ENCODE measurements at regions not wholly inside any gene's neighbourhood (a gene's known extent, or its start where the extent isn't known, plus 50 kb on each side); places are given as distances from the start of the nearest gene placed in this dataset.
"Not testable (repeated sequence)": the region's sequence is repeated elsewhere in the genome, so short reads cannot be mapped to it uniquely, and the experiment has no call there.

DNA sequence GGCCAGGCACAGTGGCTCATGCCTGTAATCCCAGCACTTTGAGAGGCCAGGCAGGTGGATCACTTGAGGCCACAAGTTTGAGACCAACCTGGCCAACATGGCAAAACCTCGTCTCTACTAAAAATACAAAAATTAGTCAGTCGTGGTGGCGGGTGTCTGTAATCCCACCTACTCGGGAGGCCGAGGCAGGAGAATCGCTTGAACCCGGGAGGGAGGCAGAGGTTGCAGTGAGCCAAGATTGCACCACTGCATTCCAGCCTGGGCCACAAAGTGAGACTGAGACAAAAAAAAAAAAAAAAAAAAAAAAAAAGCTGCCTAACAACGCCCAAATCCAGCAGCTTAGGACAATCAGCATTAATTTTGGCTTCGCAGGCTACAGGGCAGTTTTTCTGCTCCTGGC lies 167.1 kb downstream of the GOSR1 start:
- not testable (repeated sequence) for DNase-seq (ENCODE audit: low read depth in 4 of 4, low spot score in 1 of 4)

DNA sequence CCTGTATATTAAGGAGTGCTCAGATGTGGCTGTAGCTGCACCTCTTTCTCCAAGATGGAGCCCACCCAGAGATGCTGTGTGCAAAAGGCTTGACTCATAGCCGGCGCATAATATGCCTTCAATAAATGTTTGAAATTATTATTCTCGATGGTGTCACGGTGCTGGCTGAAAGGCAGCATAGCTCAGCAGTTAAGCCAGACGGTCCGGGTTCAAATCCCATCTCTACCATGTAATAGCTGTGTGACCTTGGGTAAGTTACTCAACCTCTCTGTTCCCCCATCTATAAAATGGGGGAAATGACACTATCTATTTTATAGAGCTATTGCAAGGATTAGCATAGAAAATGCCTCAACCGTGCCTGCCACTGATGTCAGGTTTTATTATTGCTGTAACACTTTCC lies 164.2 kb downstream of the GOSR1 start:
- not testable (repeated sequence) for DNase-seq (ENCODE audit: low read depth in 4 of 4, low spot score in 1 of 4)

DNA sequence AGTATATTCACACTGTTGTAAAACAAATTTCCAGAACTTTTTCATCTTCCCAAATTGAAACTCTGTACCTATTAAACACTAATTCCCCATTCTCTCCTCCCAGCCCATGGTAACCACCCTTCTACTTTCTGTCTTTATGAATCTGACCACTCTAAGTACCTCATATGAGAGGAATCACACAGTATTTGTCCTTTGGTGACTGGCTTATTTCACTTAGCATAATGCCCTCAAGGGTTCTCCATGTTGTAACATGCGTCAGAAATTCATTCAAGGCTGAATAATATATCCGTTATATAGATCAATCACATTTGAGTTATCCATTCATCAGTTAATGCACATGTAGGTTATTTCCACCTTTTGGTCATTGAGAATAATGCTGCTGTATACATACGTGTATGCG lies 162.2 kb downstream of the GOSR1 start:
- DNase-seq (ENCODE audit: low read depth in 4 of 4, low spot score in 1 of 4) = not testable (repeated sequence)

DNA sequence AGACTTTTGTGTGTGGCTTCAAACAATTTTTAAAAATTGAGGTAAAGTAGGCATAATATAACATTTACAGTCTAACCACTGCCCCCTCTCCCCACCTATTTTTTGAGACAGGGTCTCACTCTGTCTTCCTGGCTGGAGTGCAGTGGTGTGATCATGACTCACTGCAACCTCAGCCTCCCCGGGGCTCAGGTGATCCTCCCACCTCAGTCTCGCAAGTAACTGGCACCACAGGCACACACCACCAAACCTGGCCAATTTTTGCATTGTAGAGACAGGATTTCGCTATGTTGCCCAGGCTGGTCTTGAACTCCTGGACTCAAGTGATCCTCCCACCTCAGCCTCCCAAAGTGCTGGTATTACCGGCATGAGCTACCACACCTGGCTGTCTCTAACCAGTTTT lies 161.8 kb downstream of the GOSR1 start:
- not testable (repeated sequence) for DNase-seq (ENCODE audit: low read depth in 4 of 4, low spot score in 1 of 4)

DNA sequence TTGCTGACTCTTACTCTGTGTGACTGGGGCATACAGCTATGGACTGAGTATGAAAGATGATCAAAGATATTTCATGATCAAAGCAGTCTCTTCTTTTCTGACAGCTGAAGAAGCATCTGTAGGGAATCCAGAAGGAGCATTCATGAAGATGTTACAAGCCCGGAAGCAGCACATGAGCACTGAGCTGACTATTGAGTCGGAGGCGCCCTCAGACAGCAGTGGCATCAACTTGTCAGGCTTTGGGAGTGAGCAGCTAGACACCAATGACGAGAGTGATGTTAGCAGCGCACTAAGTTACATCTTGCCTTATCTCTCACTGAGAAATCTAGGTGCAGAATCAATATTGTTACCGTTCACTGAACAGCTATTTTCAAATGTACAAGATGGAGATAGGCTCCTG lies 154.4 kb downstream of the GOSR1 start:
- DNase-seq (ENCODE audit: low read depth in 4 of 4, low spot score in 1 of 4) = not testable (repeated sequence)

DNA sequence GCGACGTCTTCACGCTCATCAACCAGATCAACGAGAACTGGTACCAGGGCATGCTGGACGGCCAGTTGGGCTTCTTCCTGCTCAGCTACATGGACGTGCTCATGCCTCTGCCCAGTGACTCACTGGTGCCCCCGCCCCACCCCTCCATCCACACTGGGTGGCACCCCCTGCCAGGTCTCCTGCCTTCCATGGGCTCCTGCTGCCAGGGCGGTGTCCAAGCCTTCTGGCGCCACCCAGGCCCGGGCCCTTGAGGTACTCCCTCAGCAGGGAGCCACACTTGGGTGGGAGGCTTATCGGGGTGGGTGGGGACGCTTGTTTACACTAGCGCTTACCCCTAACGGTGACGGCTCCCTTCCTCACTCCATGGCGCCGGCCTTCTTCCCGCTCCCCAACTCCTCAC lies 148.2 kb downstream of the GOSR1 start:
- DNase-seq (ENCODE audit: low read depth in 4 of 4, low spot score in 1 of 4) = not testable (repeated sequence)

DNA sequence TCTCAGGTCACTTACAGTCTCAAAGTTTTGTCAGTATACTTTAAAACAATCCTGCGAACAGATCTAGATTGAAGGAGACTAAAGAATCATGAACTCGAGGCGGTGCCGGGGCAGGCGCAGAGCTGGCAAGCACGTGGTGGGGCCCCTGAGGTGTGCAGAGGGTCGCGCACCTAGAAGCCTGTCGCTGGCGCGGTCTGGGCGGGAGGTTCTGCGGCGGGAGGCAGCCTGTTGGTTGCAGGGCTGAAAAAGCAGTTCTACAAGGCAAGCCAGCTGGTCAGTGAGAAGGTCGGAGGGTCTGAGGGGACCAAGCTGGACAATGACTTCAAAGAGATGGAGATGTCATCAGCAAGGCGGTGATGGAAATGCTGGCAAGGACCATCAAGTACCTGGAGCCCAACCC lies 147.0 kb downstream of the GOSR1 start:
- not testable (repeated sequence) for DNase-seq (ENCODE audit: low read depth in 4 of 4, low spot score in 1 of 4)

DNA sequence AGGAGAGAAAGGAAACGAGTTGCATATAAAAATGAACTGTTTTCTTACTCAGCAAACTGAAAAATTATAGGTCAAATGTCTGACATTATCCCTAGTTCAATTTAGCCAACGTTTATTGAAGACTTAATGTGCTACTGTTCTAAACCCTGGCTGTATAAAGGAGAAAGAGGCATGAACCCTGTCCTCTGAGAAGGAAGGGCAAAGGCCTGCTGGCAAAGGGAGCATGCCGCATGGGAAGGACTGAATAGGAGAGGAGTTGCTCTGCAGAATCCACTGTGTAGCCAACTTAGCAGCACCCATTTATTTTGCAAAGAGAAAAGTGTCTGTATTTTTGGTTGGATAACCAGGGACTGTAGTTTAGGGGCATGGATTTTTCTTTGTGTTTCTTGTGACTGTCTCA lies 132.5 kb downstream of the GOSR1 start:
- DNase-seq (ENCODE audit: low read depth in 4 of 4, low spot score in 1 of 4) = not testable (repeated sequence)

DNA sequence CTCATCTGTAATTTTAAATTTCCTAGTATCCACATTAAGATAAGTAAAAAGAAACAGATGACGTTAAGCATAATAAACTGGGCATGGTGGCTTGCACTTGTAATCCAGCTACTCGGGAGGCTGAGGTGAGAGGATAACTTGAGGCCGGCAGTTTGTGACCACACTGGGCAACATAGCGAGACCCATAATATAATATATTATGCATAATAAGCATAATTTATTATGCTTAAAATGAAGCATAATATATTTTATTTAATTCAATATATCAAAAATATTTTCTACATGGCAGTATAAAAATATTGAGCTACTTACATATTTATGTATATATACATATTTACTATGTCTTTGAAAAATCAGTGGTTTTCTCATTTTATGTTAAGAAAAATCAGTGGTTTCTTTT lies 128.3 kb downstream of the GOSR1 start:
- DNase-seq (ENCODE audit: low read depth in 4 of 4, low spot score in 1 of 4) = no peak

DNA sequence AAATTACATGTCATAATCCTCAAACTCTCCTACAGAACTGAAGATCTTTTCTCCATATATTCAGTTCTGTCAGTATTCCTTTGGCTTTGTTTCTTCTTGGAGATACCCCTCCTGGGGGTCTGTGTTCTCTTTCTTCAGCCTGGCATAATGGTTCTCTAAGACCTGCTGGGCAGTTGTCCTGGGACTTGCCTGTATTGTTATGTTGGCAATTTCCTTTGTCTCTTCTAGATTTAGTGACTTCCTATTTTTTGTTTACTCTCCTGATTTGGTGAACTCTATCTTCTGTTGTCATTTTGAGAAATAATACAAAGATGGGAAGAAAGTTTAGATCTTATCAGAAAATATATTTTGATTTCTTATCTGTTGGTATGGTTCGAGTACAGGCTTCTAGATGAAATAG lies 127.8 kb downstream of the GOSR1 start:
- no peak for DNase-seq (ENCODE audit: low read depth in 4 of 4, low spot score in 1 of 4)

DNA sequence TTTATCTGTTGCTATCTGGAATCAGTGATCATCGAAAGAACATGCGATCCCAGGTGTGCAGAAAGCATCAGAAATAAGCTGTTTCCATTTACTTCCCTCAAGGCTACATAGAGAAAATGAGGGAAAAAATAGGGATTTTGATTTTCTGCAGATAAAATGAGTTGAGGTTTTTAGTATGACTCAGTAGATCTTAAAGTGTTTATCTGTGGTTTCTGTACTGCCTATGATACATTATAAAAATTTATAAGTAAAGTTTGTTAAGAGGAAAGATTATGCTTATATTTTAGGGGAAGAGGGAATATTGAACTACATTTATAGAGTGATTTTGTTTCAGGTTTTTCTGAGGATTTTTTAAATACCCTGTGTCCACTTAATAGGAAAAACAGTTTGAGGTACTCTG lies 125.2 kb downstream of the GOSR1 start:
- not testable (repeated sequence) for DNase-seq (ENCODE audit: low read depth in 4 of 4, low spot score in 1 of 4)

DNA sequence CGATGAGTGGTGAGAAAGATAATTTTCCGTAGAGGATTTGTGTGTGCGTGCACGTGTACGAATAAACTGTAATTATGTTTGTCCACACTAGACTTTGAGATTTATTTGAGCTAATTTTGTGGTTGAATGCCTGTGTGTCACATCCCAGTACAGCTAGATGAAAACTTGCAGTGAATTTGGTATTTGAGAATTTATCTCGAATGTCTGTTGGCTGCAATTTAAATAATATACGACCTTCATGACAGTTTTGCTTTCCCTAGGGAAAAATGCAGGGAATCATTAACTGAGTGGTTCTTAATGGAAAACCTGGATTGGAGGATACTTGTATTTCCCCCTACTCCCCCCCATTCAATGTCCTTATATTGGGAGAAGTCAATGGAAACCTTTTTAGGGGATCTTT lies 124.8 kb downstream of the GOSR1 start:
- not testable (repeated sequence) for DNase-seq (ENCODE audit: low read depth in 4 of 4, low spot score in 1 of 4)

DNA sequence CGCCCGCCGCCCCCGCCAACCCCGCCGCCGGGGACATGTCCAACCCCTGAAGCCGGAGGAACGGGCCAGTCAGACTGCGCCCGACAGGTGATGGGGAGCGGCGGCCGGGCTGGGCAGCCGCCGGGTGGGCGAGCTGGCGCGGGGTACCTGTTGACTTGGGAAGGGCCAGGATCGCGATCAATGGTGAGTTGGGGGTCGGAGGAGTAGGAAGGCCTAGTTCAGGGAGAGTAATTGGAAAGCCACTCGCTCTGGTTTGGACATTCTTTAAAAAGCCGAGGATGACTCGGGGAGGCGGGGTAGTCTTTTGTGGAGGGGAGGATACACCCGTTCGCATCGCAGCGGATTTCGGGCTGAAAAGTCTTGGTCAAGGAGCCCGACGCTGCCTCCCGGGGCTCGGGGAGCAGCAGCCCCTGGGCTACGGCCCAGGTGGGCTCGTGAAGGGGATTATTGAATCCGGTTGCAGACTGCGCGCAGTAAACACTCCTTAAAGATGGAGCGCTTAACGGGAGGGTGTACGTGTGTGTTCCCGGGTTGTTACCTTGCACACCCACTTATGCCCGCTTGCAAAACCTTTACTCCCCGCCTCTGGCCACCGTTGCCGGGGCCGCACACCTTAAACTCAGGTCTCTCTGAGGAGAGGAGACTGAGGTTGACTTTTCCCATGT lies 123.8 kb downstream of the GOSR1 start:
- no peak for DNase-seq (ENCODE audit: low read depth in 4 of 4, low spot score in 1 of 4)

DNA sequence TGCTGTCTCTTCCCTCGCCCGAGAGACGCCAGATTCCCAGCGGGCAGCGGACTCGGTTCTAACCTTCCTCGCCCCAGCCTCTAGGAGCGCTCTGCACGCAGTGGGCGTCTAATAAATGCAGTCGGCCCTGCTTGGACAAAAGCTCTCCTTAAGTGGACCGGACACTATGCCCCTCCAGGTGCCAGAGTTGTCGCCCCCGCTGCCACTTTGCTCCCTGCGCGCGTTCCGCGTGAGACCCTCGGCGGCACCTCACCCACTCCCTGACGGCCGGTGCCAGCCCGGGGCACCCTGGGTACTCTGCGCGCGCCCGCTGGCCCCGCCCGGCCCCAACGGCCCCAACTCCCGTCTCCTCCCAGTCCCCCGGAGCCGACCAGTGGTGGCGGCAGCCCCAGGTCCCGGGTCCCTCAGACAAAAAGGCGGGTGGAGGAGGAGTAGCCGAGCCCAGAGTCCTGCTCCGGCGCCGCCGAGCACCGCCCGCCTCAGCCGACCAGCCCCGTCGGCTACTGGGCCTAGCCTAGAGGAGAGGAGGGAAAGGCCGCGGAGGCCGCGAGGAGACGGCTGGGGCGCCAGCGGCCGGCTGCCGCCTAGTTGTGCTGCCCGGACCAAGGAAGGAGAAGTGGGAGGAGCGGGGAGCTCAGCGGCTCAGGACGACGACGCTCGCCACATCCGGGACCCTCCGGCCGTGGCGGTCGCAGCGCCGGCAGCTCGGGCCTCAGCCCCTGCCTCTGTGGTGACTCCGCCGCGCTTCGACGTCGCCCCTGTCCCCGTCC lies 123.0 kb downstream of the GOSR1 start:
- peak; percentile 13 to 56 (median 36) for DNase-seq (ENCODE audit: low read depth in 4 of 4, low spot score in 1 of 4)

DNA sequence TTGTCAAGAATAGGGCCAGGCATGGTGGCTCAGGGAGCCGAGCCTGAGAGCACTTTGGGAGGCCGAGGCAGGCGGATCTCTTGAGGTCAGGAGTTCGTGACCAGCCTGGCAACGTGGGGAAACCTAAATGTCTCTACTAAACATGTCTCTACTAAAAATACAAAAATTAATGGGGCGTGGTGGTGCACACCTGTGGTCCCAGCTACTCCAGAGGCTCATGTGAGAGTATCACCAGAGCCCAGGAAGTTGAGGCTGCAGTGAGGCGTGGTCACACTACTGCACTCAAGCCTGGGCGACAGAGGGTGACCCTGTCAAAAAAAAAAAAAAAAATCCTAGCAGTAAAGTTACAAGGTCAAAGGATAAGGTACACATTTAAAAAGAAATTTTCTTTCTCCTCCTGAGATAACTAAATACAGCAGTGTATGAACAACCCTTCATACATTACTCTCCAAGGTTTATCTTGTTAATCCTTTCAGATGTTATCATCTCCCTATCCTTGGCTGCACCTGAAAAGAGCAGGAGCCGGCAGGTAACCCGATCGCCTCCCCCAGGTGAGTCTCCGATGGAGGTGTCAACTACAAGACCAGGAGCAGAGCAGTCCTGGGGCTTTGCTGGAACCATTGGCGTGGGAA lies 122.3 kb downstream of the GOSR1 start:
- no peak for DNase-seq (ENCODE audit: low read depth in 4 of 4, low spot score in 1 of 4)

DNA sequence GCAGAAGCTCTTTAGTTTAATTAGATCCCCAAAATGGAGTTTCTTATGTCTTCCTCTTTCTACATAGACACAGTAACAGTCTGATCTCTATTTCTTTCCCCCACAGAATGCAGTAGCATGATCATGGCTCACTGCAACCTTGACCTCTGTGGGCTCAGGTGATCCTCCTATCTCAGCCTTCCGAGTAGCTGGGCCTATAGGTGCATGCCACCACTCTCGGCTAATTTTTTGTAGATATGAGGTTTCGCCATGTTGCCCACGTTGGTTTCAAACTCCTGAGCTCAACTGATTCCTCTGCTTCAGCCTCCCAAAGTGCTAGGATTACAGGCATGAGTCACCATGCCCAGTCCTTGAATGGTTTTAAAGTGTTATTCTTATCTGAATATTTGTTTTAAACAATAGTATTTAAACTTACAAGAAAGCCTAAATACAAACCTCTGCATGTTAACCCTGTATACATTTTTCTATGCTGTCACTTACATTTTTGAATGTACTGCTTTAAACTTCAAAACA lies 120.6 kb downstream of the GOSR1 start:
- no peak for DNase-seq (ENCODE audit: low read depth in 4 of 4, low spot score in 1 of 4)

DNA sequence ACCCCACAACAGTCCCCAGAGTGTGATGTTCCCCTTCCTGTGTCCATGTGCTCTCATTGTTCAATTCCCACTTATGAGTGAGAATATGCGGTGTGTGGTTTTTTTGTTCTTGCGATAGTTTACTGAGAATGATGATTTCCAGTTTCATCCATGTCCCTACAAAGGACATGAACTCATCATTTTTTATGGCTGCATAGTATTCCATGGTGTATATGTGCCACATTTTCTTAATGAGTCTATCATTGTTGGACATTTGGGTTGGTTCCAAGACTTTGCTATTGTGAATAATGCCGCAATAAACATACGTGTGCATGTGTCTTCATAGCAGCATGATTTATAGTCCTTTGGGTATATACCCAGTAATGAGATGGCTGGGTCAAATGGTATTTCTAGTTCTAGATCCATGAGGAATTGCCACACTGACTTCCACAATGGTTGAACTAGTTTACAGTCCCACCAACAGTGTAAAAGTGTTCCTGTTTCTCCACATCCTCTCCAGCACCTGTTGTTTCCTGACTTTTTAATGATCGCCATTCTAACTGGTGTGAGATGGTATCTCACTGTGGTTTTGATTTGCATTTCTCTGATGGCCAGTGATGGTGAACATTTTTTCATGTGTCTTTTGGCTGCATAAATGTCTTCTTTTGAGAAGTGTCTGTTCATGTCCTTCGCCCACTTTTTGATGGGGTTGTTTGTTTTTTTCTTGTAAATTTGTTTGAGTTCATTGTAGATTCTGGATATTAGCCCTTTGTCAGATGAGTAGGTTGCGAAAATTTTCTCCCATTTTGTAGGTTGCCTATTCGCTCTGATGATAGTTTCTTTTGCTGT lies 120.0 kb downstream of the GOSR1 start:
- DNase-seq (ENCODE audit: low read depth in 4 of 4, low spot score in 1 of 4) = not testable (repeated sequence)

DNA sequence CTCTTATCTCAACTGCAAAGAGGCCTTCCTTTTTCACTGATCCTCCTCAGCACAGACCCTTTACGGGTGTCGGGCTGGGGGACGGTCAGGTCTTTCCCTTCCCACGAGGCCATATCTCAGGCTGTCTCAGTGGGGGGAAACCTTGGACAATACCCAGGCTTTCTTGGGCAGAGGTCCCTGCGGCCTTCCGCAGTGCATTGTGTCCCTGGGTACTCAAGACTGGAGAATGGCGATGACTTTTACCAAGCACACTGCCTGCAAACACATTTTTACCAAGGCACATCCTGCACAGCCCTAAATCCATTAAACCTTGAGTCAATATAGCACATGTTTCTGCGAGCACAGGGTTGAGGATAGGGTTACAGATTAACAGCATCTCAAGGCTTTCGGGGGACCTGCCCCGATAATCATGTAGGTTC lies 117.8 kb downstream of the GOSR1 start:
- not testable (repeated sequence) for DNase-seq (ENCODE audit: low read depth in 4 of 4, low spot score in 1 of 4)

DNA sequence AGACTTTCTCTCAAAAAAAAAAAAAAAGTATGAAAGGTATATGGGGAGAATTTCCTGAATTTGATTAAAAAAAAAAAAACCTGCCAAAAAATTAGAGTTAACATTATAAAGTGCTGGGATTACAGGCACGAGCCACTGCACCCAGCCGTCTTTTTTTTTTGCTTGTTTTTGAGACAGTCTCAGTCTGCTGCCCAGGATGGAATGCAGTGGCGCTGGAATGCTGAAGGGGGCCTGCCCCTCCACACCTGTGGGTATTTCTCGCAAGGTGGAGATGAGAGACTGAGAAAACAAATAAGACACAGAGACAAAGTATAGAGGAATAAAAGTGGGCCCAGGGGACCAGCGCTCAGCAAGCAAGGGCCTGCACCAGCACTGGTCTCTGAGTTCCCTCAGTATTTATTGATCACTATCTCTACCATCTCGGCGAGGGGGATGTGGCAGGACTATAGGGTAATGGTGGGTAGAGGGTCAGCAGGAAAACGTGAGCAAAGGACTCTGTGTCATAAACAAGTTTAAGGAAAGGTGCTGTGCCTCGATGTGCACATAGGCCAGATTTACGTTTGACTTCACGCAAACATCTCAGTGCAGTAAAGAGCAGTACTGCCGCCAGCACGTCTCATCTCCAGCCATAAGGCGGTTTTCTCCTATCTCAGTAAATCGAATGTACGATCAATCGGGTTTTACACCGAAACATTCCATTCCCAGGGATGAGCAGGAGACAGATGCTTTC lies 117.2 kb downstream of the GOSR1 start:
- DNase-seq (ENCODE audit: low read depth in 4 of 4, low spot score in 1 of 4) = no peak

DNA sequence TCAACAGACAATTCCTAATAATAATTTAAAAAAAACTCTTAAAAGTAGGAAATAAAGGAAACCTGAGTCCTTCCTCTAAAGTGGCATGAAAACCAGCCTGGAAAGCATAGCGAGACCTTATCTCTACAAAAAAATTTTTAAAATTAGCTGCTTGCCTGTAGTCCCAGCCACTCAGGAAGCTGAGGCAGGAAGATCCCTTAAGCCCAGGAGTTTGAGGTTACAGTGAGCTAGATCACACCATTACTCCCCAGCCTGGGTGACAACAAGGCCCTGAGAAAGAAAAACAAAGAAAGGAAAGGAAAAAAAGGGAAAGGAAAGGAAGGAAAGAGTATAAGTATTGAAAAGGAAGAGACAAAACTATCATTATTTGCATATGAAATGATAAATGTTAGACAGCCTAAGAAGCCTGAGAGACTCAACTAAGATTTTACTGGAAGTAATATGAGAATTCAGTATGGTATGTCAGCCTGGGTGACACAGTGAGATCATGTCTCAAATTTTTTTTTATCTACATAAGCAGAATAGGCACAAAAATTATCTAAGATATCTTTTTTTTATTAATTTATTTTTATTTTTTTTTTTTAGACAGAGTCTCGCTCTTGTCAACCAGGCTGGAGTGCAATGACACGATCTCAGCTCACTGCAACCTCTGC lies 113.0 kb downstream of the GOSR1 start:
- no peak for DNase-seq (ENCODE audit: low read depth in 4 of 4, low spot score in 1 of 4)

All from stimulated activated CD4-positive, alpha-beta T cell treated with anti-CD3 and anti-CD28 coated beads, Interleukin-1b, Interleukin-23, amount 100 ng/mL, for 24 hours (primary cell).